HCEC 1CT (cell line): ENCODE measurements at regions not wholly inside any gene's neighbourhood (a gene's known extent, or its start where the extent isn't known, plus 50 kb on each side); places are given as distances from the start of the nearest gene placed in this dataset.

Source experiments
- DNase-seq: peaks from one replicate; pipeline ENCODE4 v3.0.0-alpha.2; 2017

DNA sequence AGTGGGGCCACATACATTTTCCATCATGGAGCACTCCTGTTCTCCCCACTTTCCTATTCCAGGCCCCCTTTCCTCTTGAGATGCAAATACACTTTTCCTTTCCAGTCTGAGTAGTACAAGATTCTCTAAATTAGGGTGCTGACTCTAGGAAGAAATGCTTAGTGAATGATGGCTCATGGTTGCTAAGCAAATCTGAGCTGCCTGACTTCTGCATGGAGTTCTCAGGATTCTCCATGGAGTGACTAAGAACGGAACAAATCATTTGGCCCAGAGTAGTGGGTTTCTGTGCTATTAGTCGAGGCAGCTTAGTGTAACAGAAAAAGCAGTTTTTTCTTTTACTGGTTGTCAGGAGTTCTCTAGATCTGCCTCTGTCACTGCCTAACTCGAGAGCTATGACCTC is 65.4 kb upstream of the NTM start:
- no peak for DNase-seq

GRCh38 chr11:131307506-131307905 is 62.9 kb upstream of the NTM start:
- DNase-seq: no peak

- DNase-seq: no peak
These were observed 60.6 kb upstream of the NTM start for GRCh38 chr11:131309776-131310175.

DNA sequence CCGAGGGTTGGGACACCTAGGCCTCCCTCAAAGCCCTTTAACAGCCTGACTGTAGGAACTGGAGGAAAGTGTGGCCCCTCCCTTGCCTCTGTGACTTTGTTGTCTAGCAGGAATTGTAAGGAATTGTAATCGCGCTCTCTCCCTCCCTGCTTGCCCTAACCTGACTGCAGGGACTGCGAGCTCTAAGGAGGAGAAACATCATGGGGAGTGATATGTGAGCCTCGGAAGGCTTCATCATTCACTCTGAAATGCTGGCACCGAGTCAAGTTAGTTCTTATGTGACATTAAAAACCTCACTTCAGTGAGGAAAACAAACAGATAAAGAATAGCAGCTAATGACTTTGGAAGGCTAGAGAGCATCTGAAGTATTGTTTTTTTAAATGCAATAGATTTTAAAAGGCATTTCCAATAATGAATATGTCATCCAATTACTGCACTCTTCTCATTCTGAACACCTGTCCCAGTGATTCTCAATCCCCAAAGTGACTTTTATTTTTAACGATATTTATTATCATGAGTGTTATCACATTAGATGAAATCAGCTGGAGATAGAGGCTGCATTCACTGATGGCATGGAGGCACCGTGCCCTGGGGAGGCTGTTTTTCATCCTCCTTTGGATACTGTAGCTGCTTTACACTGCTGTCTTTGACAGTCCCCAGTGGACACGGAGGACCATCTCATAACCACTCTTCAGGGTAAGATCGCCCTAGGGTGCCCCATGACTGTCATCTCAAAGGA is 58.5 kb upstream of the NTM start:
- no peak for DNase-seq
